ENCODE measurements at regions not wholly inside any gene's neighbourhood (a gene's known extent, or its start where the extent isn't known, plus 50 kb on each side); places are given as distances from the start of the nearest gene placed in this dataset.

GRCh38 chr3:166060789-166061479 lies 223.7 kb upstream of the BCHE start:
- no TSS peak for BruUV-seq (replicated peaks)
- Histone ChIP-seq H3K9me3 (ENCODE audit: low read depth, low read length, poor library complexity, severe bottlenecking) (peaks cover 5% of the 10 kb centered on the region), H3K36me3 (ENCODE audit: insufficient read depth, low read length, poor library complexity, severe bottlenecking) (no peaks in the 10 kb centered on the region), H3K4me1 (ENCODE audit: insufficient read depth, low read length, poor library complexity, severe bottlenecking) (no peaks in the 10 kb centered on the region), H3K27ac (ENCODE audit: low read depth, low read length, poor library complexity, severe bottlenecking) (no peak overlapping the region), H3K27me3 (replicated peaks; ENCODE audit: insufficient read depth, low read depth, low read length, poor library complexity) (no peaks in the 10 kb centered on the region), H3K4me3 (ENCODE audit: low read depth, low read length, poor library complexity, severe bottlenecking) (no peak overlapping the region)
- TF ChIP-seq, protein P1, sequence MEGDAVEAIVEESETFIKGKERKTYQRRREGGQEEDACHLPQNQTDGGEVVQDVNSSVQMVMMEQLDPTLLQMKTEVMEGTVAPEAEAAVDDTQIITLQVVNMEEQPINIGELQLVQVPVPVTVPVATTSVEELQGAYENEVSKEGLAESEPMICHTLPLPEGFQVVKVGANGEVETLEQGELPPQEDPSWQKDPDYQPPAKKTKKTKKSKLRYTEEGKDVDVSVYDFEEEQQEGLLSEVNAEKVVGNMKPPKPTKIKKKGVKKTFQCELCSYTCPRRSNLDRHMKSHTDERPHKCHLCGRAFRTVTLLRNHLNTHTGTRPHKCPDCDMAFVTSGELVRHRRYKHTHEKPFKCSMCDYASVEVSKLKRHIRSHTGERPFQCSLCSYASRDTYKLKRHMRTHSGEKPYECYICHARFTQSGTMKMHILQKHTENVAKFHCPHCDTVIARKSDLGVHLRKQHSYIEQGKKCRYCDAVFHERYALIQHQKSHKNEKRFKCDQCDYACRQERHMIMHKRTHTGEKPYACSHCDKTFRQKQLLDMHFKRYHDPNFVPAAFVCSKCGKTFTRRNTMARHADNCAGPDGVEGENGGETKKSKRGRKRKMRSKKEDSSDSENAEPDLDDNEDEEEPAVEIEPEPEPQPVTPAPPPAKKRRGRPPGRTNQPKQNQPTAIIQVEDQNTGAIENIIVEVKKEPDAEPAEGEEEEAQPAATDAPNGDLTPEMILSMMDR (conservative IDR thresholded peaks at IDR 0.05; ENCODE audit: low read depth, low read length) = no peak
- TF ChIP-seq EZH2 (IDR thresholded peaks at IDR 0.05; ENCODE audit: borderline replicate concordance, low read depth, low read length, poor library complexity, severe bottlenecking) = no peak
- intact Hi-C loops (cut with micrococcal nuclease; ENCODE audit: unreplicated experiment) = no loop called here
- DNase-seq (ENCODE audit: low spot score) = peak; percentile 55
- ChIA-PET CTCF (no interaction called here), POLR2A (ENCODE audit: low non-redundant PET) (no interaction called here)

DNA sequence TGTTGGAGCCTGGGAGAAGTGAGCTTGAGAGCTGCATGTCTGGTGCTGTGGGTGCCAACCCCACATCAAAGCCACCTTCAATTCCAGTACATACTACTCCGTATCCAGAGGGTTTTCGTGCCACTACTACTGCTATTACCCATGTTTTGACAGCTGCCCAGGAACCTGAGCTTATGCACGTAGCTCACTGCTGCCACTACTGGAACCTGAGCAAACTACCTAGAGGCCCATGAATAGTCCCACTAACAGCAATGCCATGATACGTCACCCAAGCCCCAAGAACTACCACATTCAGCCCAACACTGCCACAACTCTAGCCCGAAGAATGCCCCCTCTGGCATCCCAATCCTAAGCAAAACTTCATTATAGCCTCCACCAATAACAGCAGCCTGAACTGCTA lies 215.2 kb upstream of the BCHE start:
- TF ChIP-seq EZH2 (IDR thresholded peaks at IDR 0.05; ENCODE audit: borderline replicate concordance, low read depth, low read length, poor library complexity, severe bottlenecking) = no peak
- TF ChIP-seq, protein P1 (conservative IDR thresholded peaks at IDR 0.05; ENCODE audit: low read depth, low read length) = no peak
- H3K27ac ChIP-seq (ENCODE audit: low read depth, low read length, poor library complexity, severe bottlenecking) = no peak overlapping the region
- peaks cover 5% of the 10 kb centered on the region for H3K9me3 ChIP-seq (ENCODE audit: low read depth, low read length, poor library complexity, severe bottlenecking)
- H3K27me3 ChIP-seq (replicated peaks; ENCODE audit: insufficient read depth, low read depth, low read length, poor library complexity) = no peaks in the 10 kb centered on the region
- no TSS peak for BruUV-seq (replicated peaks)
- DNase-seq (ENCODE audit: low spot score) = no peak
- POLR2A ChIA-PET (ENCODE audit: low non-redundant PET) = no interaction called here
- no peaks in the 10 kb centered on the region for H3K36me3 ChIP-seq (ENCODE audit: insufficient read depth, low read length, poor library complexity, severe bottlenecking)
- H3K4me3 ChIP-seq (ENCODE audit: low read depth, low read length, poor library complexity, severe bottlenecking) = no peak overlapping the region
- intact Hi-C loops (cut with micrococcal nuclease; ENCODE audit: unreplicated experiment) = no loop called here
- H3K4me1 ChIP-seq (ENCODE audit: insufficient read depth, low read length, poor library complexity, severe bottlenecking) = no peaks in the 10 kb centered on the region
- CTCF ChIA-PET = no interaction called here

DNA sequence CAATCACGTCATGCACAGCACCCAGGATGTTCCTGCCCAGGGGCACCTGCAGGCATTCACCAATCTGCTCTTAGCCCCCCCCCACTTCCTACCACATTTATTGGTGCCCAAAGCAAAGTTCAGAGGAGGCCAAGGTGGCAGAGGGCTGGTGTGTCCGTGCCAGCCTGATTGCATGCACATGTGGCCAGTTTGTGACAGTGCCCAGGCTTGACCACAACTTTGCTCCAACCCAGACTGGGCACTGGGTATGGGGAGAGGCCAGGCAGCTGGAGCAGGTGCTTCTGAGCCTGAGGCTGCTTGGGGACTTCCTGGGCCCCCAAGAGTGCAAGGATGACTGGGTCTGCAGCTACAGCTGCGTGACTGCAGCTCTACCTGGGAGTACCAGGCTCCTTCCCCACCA lies 192.3 kb upstream of the BCHE start:
- TF ChIP-seq, protein P1 (conservative IDR thresholded peaks at IDR 0.05; ENCODE audit: low read depth, low read length) = no peak
- TF ChIP-seq EZH2 (IDR thresholded peaks at IDR 0.05; ENCODE audit: borderline replicate concordance, low read depth, low read length, poor library complexity, severe bottlenecking) = no peak
- Histone ChIP-seq H3K4me3 (ENCODE audit: low read depth, low read length, poor library complexity, severe bottlenecking) (no peak overlapping the region), H3K9me3 (ENCODE audit: low read depth, low read length, poor library complexity, severe bottlenecking) (no peaks in the 10 kb centered on the region), H3K36me3 (ENCODE audit: insufficient read depth, low read length, poor library complexity, severe bottlenecking) (no peaks in the 10 kb centered on the region), H3K4me1 (ENCODE audit: insufficient read depth, low read length, poor library complexity, severe bottlenecking) (no peaks in the 10 kb centered on the region), H3K27me3 (replicated peaks; ENCODE audit: insufficient read depth, low read depth, low read length, poor library complexity) (no peaks in the 10 kb centered on the region), H3K27ac (ENCODE audit: low read depth, low read length, poor library complexity, severe bottlenecking) (no peak overlapping the region)
- CTCF ChIA-PET = no interaction called here
- intact Hi-C loops (cut with micrococcal nuclease; ENCODE audit: unreplicated experiment) = no loop called here
- DNase-seq (ENCODE audit: low spot score) = no peak
- POLR2A ChIA-PET (ENCODE audit: low non-redundant PET) = no interaction called here
- no TSS peak for BruUV-seq (replicated peaks)

Measured in A673 (cell line).